ENCODE measurements at regions not wholly inside any gene's neighbourhood (a gene's known extent, or its start where the extent isn't known, plus 50 kb on each side); places are given as distances from the start of the nearest gene placed in this dataset.

DNA sequence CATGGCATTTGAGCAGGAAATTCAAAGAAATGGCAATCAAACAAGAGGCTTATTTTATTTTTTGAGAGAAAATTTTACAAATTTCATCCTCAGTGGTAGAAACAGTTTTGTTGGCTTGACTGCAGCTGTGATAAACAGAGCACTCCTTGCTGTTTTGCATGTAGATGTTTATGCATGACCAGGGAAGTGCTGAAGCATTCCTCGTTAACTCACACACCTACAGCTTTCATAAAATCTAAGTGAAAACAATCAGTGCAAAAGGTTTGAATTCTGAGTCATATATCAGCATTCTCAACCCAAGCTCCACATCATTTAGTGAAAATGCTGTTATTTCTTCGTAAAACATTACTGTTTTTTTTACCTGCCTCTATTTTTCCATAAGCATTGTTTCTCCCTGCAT lies 146.6 kb upstream of the CCDC68 start:
- TF ChIP-seq POLR2AphosphoS5 (IDR thresholded peaks at IDR 0.05; ENCODE audit: low read depth, low read length): no peak
- TF ChIP-seq POLR2A (IDR thresholded peaks at IDR 0.05; ENCODE audit: low read depth, low read length): no peak
- TF ChIP-seq TAF1 (IDR thresholded peaks at IDR 0.05; ENCODE audit: low read depth, low read length): no peak
- no peak for TF ChIP-seq POU2F2 (IDR thresholded peaks at IDR 0.05; ENCODE audit: low read depth, low read length)
